Erythroblast (primary cell): ENCODE measurements at regions not wholly inside any gene's neighbourhood (a gene's known extent, or its start where the extent isn't known, plus 50 kb on each side); places are given as distances from the start of the nearest gene placed in this dataset.

Source experiments
- DNase-seq, 2 experiments: peaks; one replicate each; lab custom pipeline; 2025; lab: John Stamatoyannopoulos, UW
- GATA1 ChIP-seq: IDR thresholded peaks from 2 replicates; pipeline ENCODE4 v1.6.1; 2011; ENCODE audit warnings: low read depth, mild to moderate bottlenecking, control low read depth, low read length, moderate library complexity
- POLR2A ChIP-seq: IDR thresholded peaks from 2 replicates; pipeline ENCODE4 v1.6.1; 2011; ENCODE audit warnings: mild to moderate bottlenecking, low read length

- no peak for DNase-seq
- no peak for TF ChIP-seq POLR2A
- TF ChIP-seq GATA1 = no peak
Observed at GRCh38 chr4:144202081-144202480, 61.6 kb upstream of the GYPA start.

GRCh38 chr4:144203155-144203554 lies 62.6 kb upstream of the GYPA start:
- DNase-seq = no peak
- TF ChIP-seq POLR2A = no peak
- no peak for TF ChIP-seq GATA1

GRCh38 chr4:144204431-144204830 lies 63.9 kb upstream of the GYPA start:
- no peak for DNase-seq
- no peak for TF ChIP-seq GATA1
- TF ChIP-seq POLR2A = no peak

GRCh38 chr4:144206711-144207110 lies 66.2 kb upstream of the GYPA start:
- no peak for DNase-seq
- TF ChIP-seq POLR2A = no peak
- TF ChIP-seq GATA1 = no peak

- DNase-seq = no peak
- TF ChIP-seq POLR2A (no peak), GATA1 (no peak)
Observed at GRCh38 chr4:144208074-144208473, 67.6 kb upstream of the GYPA start.

GRCh38 chr4:144209491-144209890 lies 69.0 kb upstream of the GYPA start:
- TF ChIP-seq POLR2A (no peak), GATA1 (no peak)
- DNase-seq = no peak

- TF ChIP-seq POLR2A = no peak
- no peak for TF ChIP-seq GATA1
- no peak for DNase-seq
Observed at GRCh38 chr4:144213371-144213770, 72.9 kb upstream of the GYPA start.

GRCh38 chr4:144223149-144223548 lies 82.6 kb upstream of the GYPA start:
- DNase-seq = no peak
- TF ChIP-seq POLR2A = no peak

- TF ChIP-seq POLR2A (no peak), GATA1 (no peak)
- DNase-seq = no peak
Observed at GRCh38 chr4:144223661-144224060, 83.1 kb upstream of the GYPA start.

- DNase-seq = no peak
Observed at GRCh38 chr4:144259285-144259684, 118.8 kb upstream of the GYPA start.

GRCh38 chr4:144267084-144267483 lies 126.6 kb upstream of the GYPA start:
- no peak for TF ChIP-seq GATA1
- TF ChIP-seq POLR2A = no peak
- DNase-seq = no peak

More at GRCh38 chr4:144259285-144259684, 118.8 kb upstream of the GYPA start:
- TF ChIP-seq GATA1 (no peak), POLR2A (no peak)

- DNase-seq = no peak
- TF ChIP-seq GATA1 (no peak), POLR2A (no peak)
Observed at GRCh38 chr4:144280688-144281087, 140.2 kb upstream of the GYPA start.

GRCh38 chr4:144283526-144283925 lies 143.0 kb upstream of the GYPA start:
- TF ChIP-seq POLR2A = no peak
- TF ChIP-seq GATA1 = no peak
- no peak for DNase-seq

- no peak for DNase-seq
- no peak for TF ChIP-seq GATA1
- TF ChIP-seq POLR2A = no peak
Observed at GRCh38 chr4:144284026-144284425, 143.5 kb upstream of the GYPA start.

- TF ChIP-seq GATA1 (no peak), POLR2A (no peak)
- DNase-seq = no peak
Observed at GRCh38 chr4:144288011-144288903, 147.7 kb upstream of the GYPA start.
